Astrocyte (in vitro differentiated cells and primary cell): ENCODE measurements at regions not wholly inside any gene's neighbourhood (a gene's known extent, or its start where the extent isn't known, plus 50 kb on each side); places are given as distances from the start of the nearest gene placed in this dataset.

ENCODE experiments used
- DNase-seq: peaks from one replicate; pipeline ENCODE4 v3.0.0-alpha.2; 2010; ENCODE audit warnings: low read depth
- FAIRE-seq: peaks from 2 replicates; lab custom pipeline; 2011; peaks lifted over from hg19 to GRCh38; lab: Jason Lieb, UNC
- H2AFZ ChIP-seq: 2 replicates; pipeline ENCODE4 v1.6.0; 2012; ENCODE audit warnings: low read depth, low read length, inconsistent platforms
- H3K27ac ChIP-seq: 2 replicates; pipeline ENCODE4 v1.5.1; 2011; ENCODE audit warnings: low read depth, low read length, inconsistent platforms
- H3K27me3 ChIP-seq: 2 replicates; pipeline ENCODE4 v1.6.0; 2011; ENCODE audit warnings: low read length, inconsistent platforms; ENCODE audit not compliant: insufficient read depth
- H3K36me3 ChIP-seq: 2 replicates; pipeline ENCODE4 v1.5.1; 2011; ENCODE audit warnings: low read length, inconsistent platforms; ENCODE audit not compliant: insufficient read depth
- H3K4me1 ChIP-seq: 2 replicates; pipeline ENCODE4 v1.5.1; 2011; ENCODE audit warnings: low read length, inconsistent platforms; ENCODE audit not compliant: insufficient read depth
- H3K4me2 ChIP-seq: 2 replicates; pipeline ENCODE4 v1.6.0; 2012; ENCODE audit warnings: low read length, inconsistent platforms
- H3K4me3 ChIP-seq: 2 replicates; pipeline ENCODE4 v1.5.1; 2011; ENCODE audit warnings: low read depth, mild to moderate bottlenecking, low read length, inconsistent platforms; ENCODE audit not compliant: insufficient read depth
- H3K79me2 ChIP-seq: 2 replicates; pipeline ENCODE4 v1.6.0; 2012; ENCODE audit warnings: mild to moderate bottlenecking, low read length, inconsistent platforms; ENCODE audit not compliant: insufficient read depth
- H3K9ac ChIP-seq: 2 replicates; pipeline ENCODE4 v1.6.0; 2012; ENCODE audit warnings: mild to moderate bottlenecking, low read length, inconsistent platforms
- H3K9me3 ChIP-seq: 2 replicates; pipeline ENCODE4 v1.5.1; 2012; ENCODE audit warnings: low read depth, mild to moderate bottlenecking, low read length, inconsistent platforms; ENCODE audit not compliant: insufficient read depth
- H4K20me1 ChIP-seq: 2 replicates; pipeline ENCODE4 v1.6.0; 2012; ENCODE audit warnings: low read length, inconsistent platforms; ENCODE audit not compliant: insufficient read depth
- H3K27ac Mint-ChIP-seq: one replicate; pipeline ENCODE4 v1.8.0; 2021; ENCODE audit warnings: mild to moderate bottlenecking, mixed read lengths; ENCODE audit not compliant: unreplicated experiment
- H3K27me3 Mint-ChIP-seq: one replicate; pipeline ENCODE4 v1.8.0; 2021; ENCODE audit warnings: low read depth, mixed read lengths; ENCODE audit not compliant: unreplicated experiment
- H3K36me3 Mint-ChIP-seq: one replicate; pipeline ENCODE4 v1.8.0; 2021; ENCODE audit warnings: low read depth, mixed read lengths; ENCODE audit not compliant: unreplicated experiment
- H3K4me1 Mint-ChIP-seq: one replicate; pipeline ENCODE4 v1.8.0; 2021; ENCODE audit warnings: low read depth, mixed read lengths; ENCODE audit not compliant: unreplicated experiment
- H3K4me3 Mint-ChIP-seq: one replicate; pipeline ENCODE4 v1.8.0; 2021; ENCODE audit warnings: mild to moderate bottlenecking, moderate library complexity, mixed read lengths; ENCODE audit not compliant: unreplicated experiment
- H3K9me3 Mint-ChIP-seq: one replicate; pipeline ENCODE4 v1.8.0; 2021; ENCODE audit warnings: mild to moderate bottlenecking, mixed read lengths; ENCODE audit not compliant: unreplicated experiment
- EZH2 ChIP-seq: IDR thresholded peaks from 2 replicates; pipeline ENCODE4 v1.6.1; 2012; ENCODE audit warnings: mild to moderate bottlenecking, low read length, inconsistent platforms; ENCODE audit not compliant: insufficient read depth
- TF ChIP-seq, protein P1 (sequence below): IDR thresholded peaks from 2 replicates; pipeline ENCODE4 v1.5.1; 2011; ENCODE audit warnings: low read depth, mild to moderate bottlenecking, inconsistent platforms, low read length, moderate library complexity; ENCODE audit not compliant: insufficient read depth

DNA sequence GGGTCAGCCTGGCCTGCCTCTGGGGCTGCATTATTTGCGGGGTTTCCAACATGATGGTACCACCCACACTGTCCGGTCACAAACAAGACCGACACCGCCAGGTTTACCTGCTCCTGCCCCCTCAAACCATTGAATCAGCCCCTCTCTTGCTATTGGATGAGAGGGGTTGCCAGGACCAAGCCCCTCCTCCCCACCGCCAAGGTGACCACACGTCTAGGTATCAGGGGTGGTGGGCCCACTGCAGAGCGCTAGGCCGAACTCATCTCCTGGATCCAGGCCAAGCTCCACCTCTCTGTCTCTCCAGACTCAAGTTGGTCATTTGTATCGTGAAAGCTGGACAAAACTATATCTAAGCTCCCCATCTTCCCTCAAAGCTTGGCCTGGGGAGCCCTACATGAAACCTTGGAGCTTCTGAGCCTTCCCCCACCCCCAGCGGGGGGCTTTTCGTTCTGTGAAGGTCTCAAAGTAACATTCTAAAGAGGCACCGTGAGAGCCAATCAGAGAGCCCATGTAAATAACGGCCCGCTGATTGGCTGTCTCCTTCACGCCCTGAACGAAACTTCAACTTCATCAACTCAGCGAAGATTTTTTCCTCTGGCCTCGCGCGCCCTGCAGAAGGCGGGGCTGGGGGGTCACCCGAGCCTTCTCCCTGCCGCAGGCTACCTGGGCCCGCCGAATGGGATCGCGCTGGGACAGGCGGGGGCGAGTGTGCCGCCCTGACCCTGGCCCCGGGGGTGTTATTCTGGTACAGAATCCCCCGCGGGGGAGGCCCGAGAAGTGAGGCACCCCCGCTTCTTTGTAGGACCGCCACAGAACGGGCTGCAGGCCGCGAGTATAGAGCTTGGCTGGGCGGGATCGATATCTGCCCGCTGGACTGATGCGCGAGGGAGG lies 49.6 kb upstream of the PSD2 start:
- Histone ChIP-seq H3K4me1 (peaks cover 60% of the 10 kb centered on the region), H3K79me2 (no peaks in the 10 kb centered on the region), H3K9me3 (no peaks in the 10 kb centered on the region), H3K4me2 (peak overlapping the region; percentile 89), H3K27me3 (no peaks in the 10 kb centered on the region), H2AFZ (peak overlapping the region; percentile 53), H3K4me3 (peak overlapping the region; percentile 23), H3K27ac (peak overlapping the region; percentile 84), H4K20me1 (no peaks in the 10 kb centered on the region), H3K36me3 (no peaks in the 10 kb centered on the region), H3K9ac (peak overlapping the region; percentile 82)
- no peaks in the 10 kb centered on the region for H3K27me3 Mint-ChIP-seq
- H3K4me3 Mint-ChIP-seq, result peak overlapping the region; percentile 73
- peak overlapping the region; percentile 99 for H3K27ac Mint-ChIP-seq
- no peaks in the 10 kb centered on the region for H3K36me3 Mint-ChIP-seq
- TF ChIP-seq, protein P1, sequence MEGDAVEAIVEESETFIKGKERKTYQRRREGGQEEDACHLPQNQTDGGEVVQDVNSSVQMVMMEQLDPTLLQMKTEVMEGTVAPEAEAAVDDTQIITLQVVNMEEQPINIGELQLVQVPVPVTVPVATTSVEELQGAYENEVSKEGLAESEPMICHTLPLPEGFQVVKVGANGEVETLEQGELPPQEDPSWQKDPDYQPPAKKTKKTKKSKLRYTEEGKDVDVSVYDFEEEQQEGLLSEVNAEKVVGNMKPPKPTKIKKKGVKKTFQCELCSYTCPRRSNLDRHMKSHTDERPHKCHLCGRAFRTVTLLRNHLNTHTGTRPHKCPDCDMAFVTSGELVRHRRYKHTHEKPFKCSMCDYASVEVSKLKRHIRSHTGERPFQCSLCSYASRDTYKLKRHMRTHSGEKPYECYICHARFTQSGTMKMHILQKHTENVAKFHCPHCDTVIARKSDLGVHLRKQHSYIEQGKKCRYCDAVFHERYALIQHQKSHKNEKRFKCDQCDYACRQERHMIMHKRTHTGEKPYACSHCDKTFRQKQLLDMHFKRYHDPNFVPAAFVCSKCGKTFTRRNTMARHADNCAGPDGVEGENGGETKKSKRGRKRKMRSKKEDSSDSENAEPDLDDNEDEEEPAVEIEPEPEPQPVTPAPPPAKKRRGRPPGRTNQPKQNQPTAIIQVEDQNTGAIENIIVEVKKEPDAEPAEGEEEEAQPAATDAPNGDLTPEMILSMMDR, result no peak
- TF ChIP-seq EZH2, result no peak
- DNase-seq, result peak; percentile 68
- peaks cover 53% of the 10 kb centered on the region for H3K4me1 Mint-ChIP-seq
- FAIRE-seq, result no peak
- peaks cover 4% of the 10 kb centered on the region for H3K9me3 Mint-ChIP-seq
